ENCODE measurements at regions not wholly inside any gene's neighbourhood (a gene's known extent, or its start where the extent isn't known, plus 50 kb on each side); places are given as distances from the start of the nearest gene placed in this dataset.
"Not testable (repeated sequence)": the region's sequence is repeated elsewhere in the genome, so short reads cannot be mapped to it uniquely, and the experiment has no call there.

DNA sequence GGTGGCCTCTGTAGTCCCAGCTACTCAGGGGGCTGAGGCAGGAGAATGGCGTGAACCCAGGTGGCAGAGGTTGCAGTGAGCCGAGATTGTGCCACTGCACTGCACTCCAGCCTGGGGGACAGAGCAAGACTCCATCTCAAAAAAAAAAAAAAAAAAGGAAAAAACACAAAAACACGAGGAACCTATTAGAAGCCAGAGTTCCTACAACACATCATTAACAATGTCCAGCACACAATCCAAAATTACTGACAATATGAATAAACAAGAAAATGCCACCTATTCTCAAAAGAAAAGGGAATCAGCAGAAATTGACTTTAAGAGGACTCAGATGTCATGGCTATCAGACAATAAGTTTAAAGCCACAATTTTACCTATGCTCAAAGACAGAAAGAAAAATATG is 57.3 kb upstream of the HS3ST3A1 start:
- POLR2A ChIA-PET; H3K27ac Mint-ChIP-seq; DNase-seq (ENCODE audit: low spot score); H3K27me3 Mint-ChIP-seq (ENCODE audit: low read depth); CTCF ChIA-PET; H3K4me1 Mint-ChIP-seq; H3K9me3 Mint-ChIP-seq; ATAC-seq; H3K4me3 Mint-ChIP-seq; H3K36me3 Mint-ChIP-seq: not testable (repeated sequence)

DNA sequence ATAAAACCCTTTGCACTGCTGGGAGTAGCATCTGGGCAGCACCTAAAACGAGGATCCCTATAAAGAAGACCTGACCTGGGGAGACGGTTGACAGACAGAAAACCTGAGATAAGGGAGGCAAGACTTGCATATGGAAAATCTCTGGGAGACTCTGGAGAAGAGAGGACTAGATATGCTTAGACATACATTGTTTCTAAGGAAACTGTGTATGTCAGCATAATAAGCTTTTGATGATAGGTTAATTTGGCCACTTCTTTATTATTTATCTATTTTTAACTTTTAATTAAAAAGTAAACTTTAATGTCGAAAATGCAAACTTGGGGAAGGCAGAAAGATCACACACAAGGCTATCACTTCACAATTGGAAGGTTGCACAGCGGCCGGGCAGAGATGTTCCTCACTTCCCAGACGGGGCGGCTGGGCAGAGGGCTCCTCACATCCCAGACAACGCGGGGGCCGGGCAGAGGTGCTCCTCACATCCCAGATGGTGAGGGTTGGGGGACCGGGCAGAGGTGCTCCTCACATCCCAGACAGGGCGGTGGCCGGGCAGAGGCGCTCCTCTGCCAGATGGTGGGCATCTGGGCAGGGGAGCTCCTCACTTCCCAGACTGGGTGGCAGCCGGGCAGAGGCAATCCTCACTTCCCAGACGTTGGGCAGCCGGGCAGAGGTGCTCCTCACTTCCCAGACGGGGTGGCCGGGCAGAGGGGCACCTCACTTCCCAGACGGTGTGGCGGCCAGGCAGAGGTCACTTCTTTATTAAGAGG is 64.3 kb upstream of the HS3ST3A1 start:
- no peak overlapping the region for H3K27ac Mint-ChIP-seq
- H3K4me3 Mint-ChIP-seq, result no peak overlapping the region
- peaks cover 6% of the 10 kb centered on the region for H3K4me1 Mint-ChIP-seq
- H3K27me3 Mint-ChIP-seq (ENCODE audit: low read depth), result no peaks in the 10 kb centered on the region
- ChIA-PET POLR2A (no interaction called here), CTCF (no interaction called here)
- DNase-seq (ENCODE audit: low spot score), result no peak
- no peaks in the 10 kb centered on the region for H3K36me3 Mint-ChIP-seq
- H3K9me3 Mint-ChIP-seq, result peaks cover 17% of the 10 kb centered on the region
- TF ChIP-seq GTF2I (CRISPR knock-in tag; conservative IDR thresholded peaks at IDR 0.05) (no peak), NR2C2 (CRISPR knock-in tag; IDR thresholded peaks at IDR 0.05) (no peak), TP53 (CRISPR knock-in tag; IDR thresholded peaks at IDR 0.05) (no peak), CREB1 (CRISPR knock-in tag; IDR thresholded peaks at IDR 0.05) (no peak), GABPB1 (CRISPR knock-in tag; IDR thresholded peaks at IDR 0.05) (no peak)
- TF ChIP-seq, protein P1, sequence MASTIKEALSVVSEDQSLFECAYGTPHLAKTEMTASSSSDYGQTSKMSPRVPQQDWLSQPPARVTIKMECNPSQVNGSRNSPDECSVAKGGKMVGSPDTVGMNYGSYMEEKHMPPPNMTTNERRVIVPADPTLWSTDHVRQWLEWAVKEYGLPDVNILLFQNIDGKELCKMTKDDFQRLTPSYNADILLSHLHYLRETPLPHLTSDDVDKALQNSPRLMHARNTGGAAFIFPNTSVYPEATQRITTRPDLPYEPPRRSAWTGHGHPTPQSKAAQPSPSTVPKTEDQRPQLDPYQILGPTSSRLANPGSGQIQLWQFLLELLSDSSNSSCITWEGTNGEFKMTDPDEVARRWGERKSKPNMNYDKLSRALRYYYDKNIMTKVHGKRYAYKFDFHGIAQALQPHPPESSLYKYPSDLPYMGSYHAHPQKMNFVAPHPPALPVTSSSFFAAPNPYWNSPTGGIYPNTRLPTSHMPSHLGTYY (CRISPR knock-in tag; IDR thresholded peaks at IDR 0.05), result no peak
- TF ChIP-seq, protein P2, sequence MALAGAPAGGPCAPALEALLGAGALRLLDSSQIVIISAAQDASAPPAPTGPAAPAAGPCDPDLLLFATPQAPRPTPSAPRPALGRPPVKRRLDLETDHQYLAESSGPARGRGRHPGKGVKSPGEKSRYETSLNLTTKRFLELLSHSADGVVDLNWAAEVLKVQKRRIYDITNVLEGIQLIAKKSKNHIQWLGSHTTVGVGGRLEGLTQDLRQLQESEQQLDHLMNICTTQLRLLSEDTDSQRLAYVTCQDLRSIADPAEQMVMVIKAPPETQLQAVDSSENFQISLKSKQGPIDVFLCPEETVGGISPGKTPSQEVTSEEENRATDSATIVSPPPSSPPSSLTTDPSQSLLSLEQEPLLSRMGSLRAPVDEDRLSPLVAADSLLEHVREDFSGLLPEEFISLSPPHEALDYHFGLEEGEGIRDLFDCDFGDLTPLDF (CRISPR knock-in tag; IDR thresholded peaks at IDR 0.05), result no peak
- TF ChIP-seq, protein P3, sequence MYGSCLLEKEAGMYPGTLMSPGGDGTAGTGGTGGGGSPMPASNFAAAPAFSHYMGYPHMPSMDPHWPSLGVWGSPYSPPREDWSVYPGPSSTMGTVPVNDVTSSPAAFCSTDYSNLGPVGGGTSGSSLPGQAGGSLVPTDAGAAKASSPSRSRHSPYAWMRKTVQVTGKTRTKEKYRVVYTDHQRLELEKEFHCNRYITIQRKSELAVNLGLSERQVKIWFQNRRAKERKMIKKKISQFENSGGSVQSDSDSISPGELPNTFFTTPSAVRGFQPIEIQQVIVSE (CRISPR knock-in tag; IDR thresholded peaks at IDR 0.05; ENCODE audit: borderline replicate concordance), result no peak
- ATAC-seq, result no peak

DNA sequence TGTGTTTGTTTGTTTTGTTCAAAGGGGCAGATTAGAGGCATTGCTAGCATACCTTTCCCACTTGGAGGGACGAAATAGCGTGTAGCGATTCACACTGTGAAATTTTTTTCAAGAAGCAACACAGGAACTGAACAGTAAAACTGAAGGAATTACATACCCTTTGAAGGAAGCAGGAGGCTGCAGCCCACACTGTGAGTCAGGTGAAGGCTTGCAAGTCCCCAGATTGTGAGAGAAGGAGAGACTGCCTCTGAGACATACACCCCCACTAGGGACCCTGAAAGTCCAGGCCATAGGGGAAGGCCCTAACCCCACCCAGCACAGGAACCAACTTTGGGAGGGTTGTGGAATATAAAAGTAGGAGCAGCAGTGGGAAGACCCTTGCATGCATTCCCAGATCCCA is 69.6 kb upstream of the HS3ST3A1 start:
- Mint-ChIP-seq H3K27ac (peak overlapping the region; percentile 15; the same call in 1 of the 2 replicates), H3K4me1 (peaks cover 17% of the 10 kb centered on the region), H3K4me3 (no peak overlapping the region), H3K27me3 (ENCODE audit: low read depth) (no peaks in the 10 kb centered on the region), H3K36me3 (peaks cover 4% of the 10 kb centered on the region), H3K9me3 (peaks cover 10% of the 10 kb centered on the region)
- CTCF ChIA-PET, result interaction anchor here (0.8 kb wide), 1 partner anchor 73 kb away, joined by 3 read pairs; no protein-coding TSS in a partner anchor
- ATAC-seq, result peak; percentile 56
- no peak for DNase-seq (ENCODE audit: low spot score)
- TF ChIP-seq NR3C1 (CRISPR knock-in tag; conservative IDR thresholded peaks at IDR 0.05; ENCODE audit: low read depth), result no peak
- POLR2A ChIA-PET, result no interaction called here

DNA sequence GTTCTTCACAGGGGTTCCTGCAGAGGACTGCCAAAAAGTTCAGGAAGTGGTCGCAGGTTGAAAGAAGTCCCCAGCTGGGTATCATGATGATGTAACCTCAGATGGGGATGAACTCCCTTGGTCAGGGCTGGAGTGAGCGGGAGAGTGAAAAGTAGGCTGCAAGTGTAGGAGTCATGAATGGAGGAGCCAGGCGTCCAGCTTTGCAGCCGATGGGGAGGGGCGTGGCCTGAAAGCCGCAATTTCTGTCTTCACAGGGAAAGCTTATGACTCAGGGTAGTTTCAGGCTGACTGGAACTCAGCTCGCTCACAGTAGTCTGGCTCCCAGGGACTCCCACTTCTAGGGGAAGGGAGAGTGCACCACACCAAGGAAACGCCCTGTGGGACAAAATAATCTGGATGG is 70.0 kb upstream of the HS3ST3A1 start:
- DNase-seq (ENCODE audit: low spot score) (peak; percentile 20), ATAC-seq (peak; percentile 60)
- H3K27me3 Mint-ChIP-seq (ENCODE audit: low read depth), result no peaks in the 10 kb centered on the region

DNA sequence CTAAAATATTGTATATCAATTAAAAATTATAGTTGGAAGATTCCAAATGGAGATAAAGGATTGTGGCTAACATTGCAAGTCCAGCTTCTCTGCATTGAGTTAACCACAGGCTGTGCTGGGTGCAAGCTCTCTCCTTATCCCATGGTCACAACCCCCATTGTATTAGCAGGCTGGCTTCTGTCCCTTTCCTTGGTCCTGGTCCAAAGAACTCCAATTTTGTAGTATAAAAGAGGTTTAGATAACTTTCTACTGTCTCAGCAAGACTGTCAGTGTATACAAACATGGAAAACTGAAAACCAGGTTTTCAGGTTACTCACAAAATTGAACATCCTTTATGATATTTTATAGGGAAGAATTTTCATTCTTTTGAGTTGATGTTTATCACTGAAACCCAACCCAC is 76.6 kb upstream of the HS3ST3A1 start:
- no peak for ATAC-seq
- no peaks in the 10 kb centered on the region for H3K4me1 Mint-ChIP-seq
- POLR2A ChIA-PET, result no interaction called here

More for the DNA sequence above, 70.0 kb upstream of the HS3ST3A1 start:
- Mint-ChIP-seq H3K27ac (no peak overlapping the region), H3K4me1 (peaks cover 17% of the 10 kb centered on the region), H3K9me3 (peaks cover 10% of the 10 kb centered on the region), H3K4me3 (no peak overlapping the region), H3K36me3 (peaks cover 4% of the 10 kb centered on the region)
- CTCF ChIA-PET, result interaction anchor here (0.6 to 0.8 kb wide), 2 partner anchors 45 to 73 kb away, joined by 3 read pairs; no protein-coding TSS in a partner anchor
- TF ChIP-seq ZNF671 (CRISPR knock-in tag; IDR thresholded peaks at IDR 0.05) (no peak), FOXJ3 (CRISPR knock-in tag; IDR thresholded peaks at IDR 0.05; ENCODE audit: borderline replicate concordance) (no peak)
- TF ChIP-seq, protein P4, sequence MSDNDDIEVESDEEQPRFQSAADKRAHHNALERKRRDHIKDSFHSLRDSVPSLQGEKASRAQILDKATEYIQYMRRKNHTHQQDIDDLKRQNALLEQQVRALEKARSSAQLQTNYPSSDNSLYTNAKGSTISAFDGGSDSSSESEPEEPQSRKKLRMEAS (CRISPR knock-in tag; IDR thresholded peaks at IDR 0.05), result no peak
- POLR2A ChIA-PET, result no interaction called here

More for the DNA sequence above, 76.6 kb upstream of the HS3ST3A1 start:
- CTCF ChIA-PET, result no interaction called here
- Mint-ChIP-seq H3K27ac (no peak overlapping the region), H3K36me3 (peaks cover 4% of the 10 kb centered on the region), H3K9me3 (peaks cover 4% of the 10 kb centered on the region), H3K4me3 (no peak overlapping the region), H3K27me3 (ENCODE audit: low read depth) (no peaks in the 10 kb centered on the region)
- TF ChIP-seq, protein P5, sequence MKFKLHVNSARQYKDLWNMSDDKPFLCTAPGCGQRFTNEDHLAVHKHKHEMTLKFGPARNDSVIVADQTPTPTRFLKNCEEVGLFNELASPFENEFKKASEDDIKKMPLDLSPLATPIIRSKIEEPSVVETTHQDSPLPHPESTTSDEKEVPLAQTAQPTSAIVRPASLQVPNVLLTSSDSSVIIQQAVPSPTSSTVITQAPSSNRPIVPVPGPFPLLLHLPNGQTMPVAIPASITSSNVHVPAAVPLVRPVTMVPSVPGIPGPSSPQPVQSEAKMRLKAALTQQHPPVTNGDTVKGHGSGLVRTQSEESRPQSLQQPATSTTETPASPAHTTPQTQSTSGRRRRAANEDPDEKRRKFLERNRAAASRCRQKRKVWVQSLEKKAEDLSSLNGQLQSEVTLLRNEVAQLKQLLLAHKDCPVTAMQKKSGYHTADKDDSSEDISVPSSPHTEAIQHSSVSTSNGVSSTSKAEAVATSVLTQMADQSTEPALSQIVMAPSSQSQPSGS (CRISPR knock-in tag; IDR thresholded peaks at IDR 0.05; ENCODE audit: borderline replicate concordance, low read depth), result no peak
- TF ChIP-seq ZNF263 (CRISPR knock-in tag; IDR thresholded peaks at IDR 0.05; ENCODE audit: low read depth), result no peak
- DNase-seq (ENCODE audit: low spot score), result no peak

Data from WTC11 (cell line).